K562 (cell line): ENCODE measurements at regions not wholly inside any gene's neighbourhood (a gene's known extent, or its start where the extent isn't known, plus 50 kb on each side); places are given as distances from the start of the nearest gene placed in this dataset.

ENCODE experiments used
- ELF4 ChIP-seq: fragments of 450-650 bp; formaldehyde crosslinking; IDR thresholded peaks from 2 replicates; pipeline ENCODE4 v1.4.0; 2022; ENCODE audit warnings: missing genetic modification characterization
- JUN ChIP-seq, 2 experiments: sonication (generic) in 1 of 2; formaldehyde crosslinking in 1 of 2; IDR thresholded peaks; 2 replicates each; pipeline versions ENCODE4 v1.6.1 to v1.8.0; 2012 to 2022; ENCODE audit warnings: borderline replicate concordance in 2 of 2, mild to moderate bottlenecking in 2 of 2, improper control_type of control experiment in 1 of 2, low read depth in 1 of 2, low read length in 1 of 2, missing genetic modification reagents in 1 of 2
- TF ChIP-seq, protein P1 (sequence below): fragments of 250-450 bp; sonication (Bioruptor Pico); IDR thresholded peaks from 2 replicates; pipeline ENCODE4 v1.4.0; 2020

GRCh38 chr20:61015602-61016001 is 236.5 kb upstream of the CDH4 start:
- TF ChIP-seq ELF4 (CRISPR knock-in tag) (no peak), JUN (IDR thresholded peaks at IDR 0.05; ENCODE audit: borderline replicate concordance, low read depth, low read length) (no peak), JUN (CRISPR knock-in tag; IDR thresholded peaks at IDR 0.05; ENCODE audit: borderline replicate concordance) (no peak)
- TF ChIP-seq, protein P1, sequence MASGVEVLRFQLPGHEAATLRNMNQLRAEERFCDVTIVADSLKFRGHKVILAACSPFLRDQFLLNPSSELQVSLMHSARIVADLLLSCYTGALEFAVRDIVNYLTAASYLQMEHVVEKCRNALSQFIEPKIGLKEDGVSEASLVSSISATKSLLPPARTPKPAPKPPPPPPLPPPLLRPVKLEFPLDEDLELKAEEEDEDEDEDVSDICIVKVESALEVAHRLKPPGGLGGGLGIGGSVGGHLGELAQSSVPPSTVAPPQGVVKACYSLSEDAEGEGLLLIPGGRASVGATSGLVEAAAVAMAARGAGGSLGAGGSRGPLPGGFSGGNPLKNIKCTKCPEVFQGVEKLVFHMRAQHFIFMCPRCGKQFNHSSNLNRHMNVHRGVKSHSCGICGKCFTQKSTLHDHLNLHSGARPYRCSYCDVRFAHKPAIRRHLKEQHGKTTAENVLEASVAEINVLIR = no peak
